ENCODE measurements at regions not wholly inside any gene's neighbourhood (a gene's known extent, or its start where the extent isn't known, plus 50 kb on each side); places are given as distances from the start of the nearest gene placed in this dataset.
"Not testable (repeated sequence)": the region's sequence is repeated elsewhere in the genome, so short reads cannot be mapped to it uniquely, and the experiment has no call there.

GRCh38 chr5:54794135-54794975 lies 191.0 kb downstream of the ESM1 start:
- H3K27me3 Mint-ChIP-seq, result peaks cover 7% of the 10 kb centered on the region
- H3K36me3 Mint-ChIP-seq (ENCODE audit: low read depth), result no peaks in the 10 kb centered on the region
- H3K4me1 Mint-ChIP-seq (ENCODE audit: low read depth), result peaks cover 30% of the 10 kb centered on the region
- peak; percentile 75 for ATAC-seq
- intact Hi-C loops (cut with micrococcal nuclease), result no loop called here
- H3K27ac Mint-ChIP-seq, result peak overlapping the region; percentile 95
- CTCF ChIA-PET, result interaction anchor here (0.8 to 3.0 kb wide), 5 partner anchors 10 to 278 kb away, joined by 3 to 14 read pairs (median 3); partner anchors contain the start of gene SNX18
- peaks cover 8% of the 10 kb centered on the region for H3K9me3 Mint-ChIP-seq
- POLR2A ChIA-PET, result interaction anchor here (0.7 to 1.6 kb wide), 8 partner anchors 8 to 484 kb away, joined by 3 to 6 read pairs (median 3); partner anchors contain the start of gene ARL15
- TF ChIP-seq CTCF (IDR thresholded peaks at IDR 0.05), result no peak
- H3K4me3 Mint-ChIP-seq, result peak overlapping the region; percentile 40
- DNase-seq, result peak; percentile 53

- ATAC-seq (peak; percentile 68), DNase-seq (peak; percentile 35)
- POLR2A ChIA-PET, result interaction anchor here (0.6 to 1.6 kb wide), 5 partner anchors 9 to 483 kb away, joined by 3 to 6 read pairs (median 4); partner anchors contain the start of gene ARL15
- CTCF ChIA-PET, result interaction anchor here (0.8 to 3.0 kb wide), 5 partner anchors 9 to 277 kb away, joined by 3 to 14 read pairs (median 3); partner anchors contain the start of gene SNX18
- Mint-ChIP-seq H3K9me3 (peaks cover 8% of the 10 kb centered on the region), H3K27ac (peak overlapping the region; percentile 95), H3K36me3 (ENCODE audit: low read depth) (no peaks in the 10 kb centered on the region), H3K4me1 (ENCODE audit: low read depth) (peaks cover 30% of the 10 kb centered on the region), H3K4me3 (peak overlapping the region; percentile 40), H3K27me3 (peaks cover 7% of the 10 kb centered on the region)
- TF ChIP-seq CTCF (IDR thresholded peaks at IDR 0.05), result no peak
- intact Hi-C loops (cut with micrococcal nuclease), result no loop called here
These were observed 191.8 kb downstream of the ESM1 start for GRCh38 chr5:54793468-54794134.

GRCh38 chr5:54792611-54793404 lies 192.6 kb downstream of the ESM1 start:
- intact Hi-C loops (cut with micrococcal nuclease), result no loop called here
- DNase-seq, result no peak
- Mint-ChIP-seq H3K27me3 (peaks cover 7% of the 10 kb centered on the region), H3K36me3 (ENCODE audit: low read depth) (no peaks in the 10 kb centered on the region), H3K27ac (peak overlapping the region; percentile 95), H3K4me1 (ENCODE audit: low read depth) (peaks cover 30% of the 10 kb centered on the region), H3K9me3 (peaks cover 8% of the 10 kb centered on the region), H3K4me3 (peak overlapping the region; percentile 40)
- no peak for TF ChIP-seq CTCF (IDR thresholded peaks at IDR 0.05)
- ChIA-PET CTCF (interaction anchor here (1.3 to 3.0 kb wide), 3 partner anchors 8 to 276 kb away, joined by 3 to 14 read pairs (median 7); no protein-coding TSS in a partner anchor), POLR2A (interaction anchor here (0.6 to 1.6 kb wide), 3 partner anchors 15 to 167 kb away, joined by 3 to 6 read pairs (median 4); no protein-coding TSS in a partner anchor)
- ATAC-seq, result peak; percentile 22

GRCh38 chr5:54787910-54788309 lies 197.5 kb downstream of the ESM1 start:
- H3K4me3 Mint-ChIP-seq; H3K27ac Mint-ChIP-seq; CTCF ChIA-PET; H3K4me1 Mint-ChIP-seq (ENCODE audit: low read depth); POLR2A ChIA-PET; intact Hi-C loops (cut with micrococcal nuclease); H3K36me3 Mint-ChIP-seq (ENCODE audit: low read depth); DNase-seq; ATAC-seq; H3K27me3 Mint-ChIP-seq: not testable (repeated sequence)
- peaks cover 10% of the 10 kb centered on the region for H3K9me3 Mint-ChIP-seq

Data from activated CD8-positive, alpha-beta T cell treated with anti-CD3 and anti-CD28 coated beads for 36 hours (primary cell).